Neural crest cell (in vitro differentiated cells): ENCODE measurements at regions not wholly inside any gene's neighbourhood (a gene's known extent, or its start where the extent isn't known, plus 50 kb on each side); places are given as distances from the start of the nearest gene placed in this dataset.

Experiments
- DNase-seq: peaks from one replicate; pipeline ENCODE4 v3.0.0; 2021; ENCODE audit warnings: low read depth, mixed read lengths, low spot score
- H3K27ac Mint-ChIP-seq: one replicate; pipeline ENCODE4 v1.8.0; 2021; ENCODE audit warnings: mild to moderate bottlenecking, mixed read lengths; ENCODE audit not compliant: unreplicated experiment
- H3K27me3 Mint-ChIP-seq: 2 replicates; pipeline ENCODE4 v1.8.0; 2021; ENCODE audit warnings: low read depth, mild to moderate bottlenecking, mixed read lengths
- H3K36me3 Mint-ChIP-seq: 2 replicates; pipeline ENCODE4 v1.8.0; 2021; ENCODE audit warnings: low read depth, mild to moderate bottlenecking, mixed read lengths
- H3K4me1 Mint-ChIP-seq: 2 replicates; pipeline ENCODE4 v1.8.0; 2021; ENCODE audit warnings: mixed read lengths
- H3K4me3 Mint-ChIP-seq: one replicate; pipeline ENCODE4 v1.8.0; 2021; ENCODE audit warnings: mild to moderate bottlenecking, mixed read lengths
- H3K9me3 Mint-ChIP-seq: 2 replicates; pipeline ENCODE4 v1.8.0; 2021; ENCODE audit warnings: mixed read lengths
- CTCF ChIP-seq: fragments of 200-600 bp; sonication (generic); conservative IDR thresholded peaks from 2 replicates; pipeline ENCODE4 v1.5.0; 2021; ENCODE audit warnings: antibody characterized with exemption, mild to moderate bottlenecking

GRCh38 chr2:215605214-215605613 is 169.3 kb upstream of the FN1 start:
- Mint-ChIP-seq H3K27ac (no peak overlapping the region), H3K4me1 (no peaks in the 10 kb centered on the region), H3K4me3 (no peak overlapping the region), H3K27me3 (no peaks in the 10 kb centered on the region), H3K36me3 (no peaks in the 10 kb centered on the region), H3K9me3 (no peaks in the 10 kb centered on the region)
- no peak for TF ChIP-seq CTCF
- DNase-seq = no peak

GRCh38 chr2:215604606-215605005 is 168.7 kb upstream of the FN1 start:
- no peak for DNase-seq
- Mint-ChIP-seq H3K27ac (peak overlapping the region; percentile 88), H3K36me3 (no peaks in the 10 kb centered on the region), H3K4me3 (no peak overlapping the region), H3K27me3 (no peaks in the 10 kb centered on the region), H3K4me1 (no peaks in the 10 kb centered on the region), H3K9me3 (no peaks in the 10 kb centered on the region)
- TF ChIP-seq CTCF = no peak

- TF ChIP-seq CTCF = no peak
- no peaks in the 10 kb centered on the region for H3K27me3 Mint-ChIP-seq
- no peaks in the 10 kb centered on the region for H3K36me3 Mint-ChIP-seq
- no peak overlapping the region for H3K27ac Mint-ChIP-seq
- H3K4me1 Mint-ChIP-seq = no peaks in the 10 kb centered on the region
- H3K4me3 Mint-ChIP-seq = no peak overlapping the region
- H3K9me3 Mint-ChIP-seq = no peaks in the 10 kb centered on the region
- DNase-seq = no peak
Measured at GRCh38 chr2:215603440-215603839, 167.6 kb upstream of the FN1 start.

GRCh38 chr2:215602997-215603396 is 167.1 kb upstream of the FN1 start:
- DNase-seq = no peak
- H3K36me3 Mint-ChIP-seq = no peaks in the 10 kb centered on the region
- no peaks in the 10 kb centered on the region for H3K4me1 Mint-ChIP-seq
- H3K9me3 Mint-ChIP-seq = no peaks in the 10 kb centered on the region
- no peak overlapping the region for H3K27ac Mint-ChIP-seq
- TF ChIP-seq CTCF = no peak
- no peaks in the 10 kb centered on the region for H3K27me3 Mint-ChIP-seq
- no peak overlapping the region for H3K4me3 Mint-ChIP-seq

GRCh38 chr2:215601990-215602721 is 166.3 kb upstream of the FN1 start:
- H3K36me3 Mint-ChIP-seq = no peaks in the 10 kb centered on the region
- no peaks in the 10 kb centered on the region for H3K4me1 Mint-ChIP-seq
- no peak overlapping the region for H3K27ac Mint-ChIP-seq
- no peaks in the 10 kb centered on the region for H3K9me3 Mint-ChIP-seq
- no peak for DNase-seq
- H3K27me3 Mint-ChIP-seq = no peaks in the 10 kb centered on the region
- TF ChIP-seq CTCF = no peak
- H3K4me3 Mint-ChIP-seq = no peak overlapping the region
